Thyroid gland (tissue), 4 donors: ENCODE measurements at regions not wholly inside any gene's neighbourhood (a gene's known extent, or its start where the extent isn't known, plus 50 kb on each side); places are given as distances from the start of the nearest gene placed in this dataset.

ENCODE experiments used
- CTCF ChIP-seq, 6 experiments: fragments of 200-600 bp in 3 of 6; fragments of 450-650 bp in 3 of 6; sonication (generic) in 3 of 6; IDR thresholded peaks; one replicate each; pipeline ENCODE4 v1.5.1; 2016 to 2019; ENCODE audit warnings: antibody characterized with exemption in 6 of 6, mild to moderate bottlenecking in 2 of 6, inconsistent platforms in 1 of 6, moderate library complexity in 1 of 6
- POLR2A ChIP-seq, 2 donors: fragments of 450-650 bp; IDR thresholded peaks; one replicate each; pipeline ENCODE4 v1.6.1; 2017; ENCODE audit warnings: antibody characterized with exemption in 2 of 2, mild to moderate bottlenecking in 2 of 2, moderate library complexity in 1 of 2

GRCh38 chr18:38369772-38370690, 804.4 kb upstream of the CELF4 start:
- TF ChIP-seq CTCF (IDR thresholded peaks at IDR 0.05): no peak
- TF ChIP-seq POLR2A (IDR thresholded peaks at IDR 0.05): no peak
